GDM1 (cell line): ENCODE measurements at regions not wholly inside any gene's neighbourhood (a gene's known extent, or its start where the extent isn't known, plus 50 kb on each side); places are given as distances from the start of the nearest gene placed in this dataset.
A peak's percentile ranks its signal among the peaks of the same experiment; 100 is the strongest.

ENCODE experiments used
- DNase-seq: peaks from one replicate; lab custom pipeline; 2025; lab: John Stamatoyannopoulos, UW

DNA sequence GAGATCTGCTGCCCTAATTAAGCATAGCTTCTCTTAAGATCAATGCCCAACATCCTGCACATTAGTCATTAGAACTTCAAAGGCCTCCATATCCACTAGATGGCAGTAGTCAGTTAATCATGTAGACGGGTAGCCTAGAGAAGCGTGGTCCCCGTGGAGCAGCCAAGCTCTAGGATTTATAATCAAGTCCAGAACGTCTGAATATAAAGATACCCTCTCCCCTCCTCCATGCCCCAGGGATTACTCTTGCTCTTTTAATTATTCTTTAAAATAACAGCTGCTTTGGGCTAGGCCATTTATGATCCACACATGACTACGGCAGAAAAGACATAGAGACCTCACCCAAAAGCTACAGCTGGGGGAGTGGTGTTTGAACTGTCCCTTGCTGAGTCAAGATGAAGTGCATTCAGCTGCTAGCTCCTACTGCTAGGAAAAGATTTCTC, 327.6 kb upstream of the PLET1 start:
- DNase-seq, result peak; percentile 15

DNA sequence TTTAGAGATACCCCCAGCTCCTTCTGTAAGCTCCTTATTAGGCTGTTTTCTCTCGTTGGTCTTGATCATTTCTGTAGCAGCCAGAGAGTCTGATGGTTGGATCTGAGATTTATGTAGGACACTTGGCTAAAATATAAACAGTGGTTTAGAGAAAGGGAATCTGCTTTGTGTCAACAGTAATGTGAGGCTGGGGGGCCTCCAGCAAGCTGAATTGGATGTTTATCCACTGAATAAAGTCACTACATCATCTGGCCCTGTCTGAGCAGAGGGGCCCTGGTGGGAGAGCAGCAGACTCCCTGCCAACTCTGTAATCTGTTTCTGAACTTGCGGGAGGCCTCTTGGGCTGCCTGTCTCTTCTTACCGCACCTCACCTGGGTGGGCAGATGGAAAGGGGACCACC, 328.5 kb upstream of the PLET1 start:
- DNase-seq, result no peak

GRCh38 chr11:112590764-112591163, 330.1 kb upstream of the PLET1 start:
- no peak for DNase-seq

DNA sequence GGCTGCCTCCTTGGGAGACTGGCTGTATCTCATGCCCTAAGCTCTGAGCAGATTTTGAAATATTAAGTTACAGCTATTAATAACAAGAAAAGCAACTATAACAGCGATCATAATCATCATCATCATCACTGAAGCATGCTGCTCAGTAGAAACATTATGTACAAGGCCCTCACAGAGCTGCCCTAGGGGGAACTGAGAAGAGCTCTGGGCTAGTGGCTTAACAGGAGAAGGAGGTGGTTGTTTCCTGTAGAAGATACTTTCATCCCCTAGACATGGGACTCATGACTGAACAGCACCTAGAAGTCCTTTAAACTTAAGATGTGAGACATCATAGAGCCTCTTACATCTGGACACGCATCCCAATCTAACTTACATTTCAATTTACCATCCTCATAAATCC, 332.8 kb upstream of the PLET1 start:
- no peak for DNase-seq

DNA sequence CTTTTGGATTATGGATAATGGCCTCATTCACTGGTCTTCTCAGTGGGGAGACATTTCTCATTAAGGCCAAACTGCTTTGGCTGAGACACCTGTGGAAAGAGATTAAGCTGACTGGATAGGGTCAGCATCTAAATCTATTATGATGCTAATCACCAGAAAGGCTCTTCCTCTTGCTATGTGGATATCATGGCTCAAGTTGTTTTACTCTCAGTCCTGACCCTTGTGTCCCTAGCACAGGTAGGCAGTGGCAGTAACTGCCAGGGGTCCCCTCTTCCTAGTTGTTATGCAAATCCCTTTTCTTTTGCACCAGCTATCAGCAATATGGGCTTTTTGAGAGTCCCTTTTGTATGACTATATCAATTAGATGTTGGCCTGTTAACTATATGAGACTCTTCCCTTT, 335.7 kb upstream of the PLET1 start:
- no peak for DNase-seq

DNA sequence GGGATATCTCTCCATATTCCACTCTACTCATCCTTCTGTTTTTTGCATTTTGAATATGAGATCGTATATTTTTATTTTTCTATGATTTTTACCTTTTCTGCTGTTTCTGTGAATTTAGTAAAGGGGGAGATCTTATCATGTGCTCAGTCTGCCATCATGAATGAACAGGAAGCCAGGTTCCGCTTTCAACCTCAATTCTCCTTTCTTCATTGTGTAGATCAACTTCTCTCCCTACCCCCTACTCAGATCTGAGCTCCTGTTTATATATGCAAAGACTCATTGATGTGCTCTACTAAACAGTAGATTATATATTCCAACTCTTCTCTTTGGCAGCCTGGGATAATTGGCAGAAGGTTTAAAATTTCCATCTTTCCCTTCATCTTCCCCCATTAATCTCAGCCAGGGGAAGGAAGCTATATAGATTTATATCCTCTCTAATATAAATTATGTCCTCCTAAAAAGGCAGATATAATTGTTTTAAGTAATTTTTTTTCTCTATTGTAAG, 336.7 kb upstream of the PLET1 start:
- DNase-seq, result no peak

DNA sequence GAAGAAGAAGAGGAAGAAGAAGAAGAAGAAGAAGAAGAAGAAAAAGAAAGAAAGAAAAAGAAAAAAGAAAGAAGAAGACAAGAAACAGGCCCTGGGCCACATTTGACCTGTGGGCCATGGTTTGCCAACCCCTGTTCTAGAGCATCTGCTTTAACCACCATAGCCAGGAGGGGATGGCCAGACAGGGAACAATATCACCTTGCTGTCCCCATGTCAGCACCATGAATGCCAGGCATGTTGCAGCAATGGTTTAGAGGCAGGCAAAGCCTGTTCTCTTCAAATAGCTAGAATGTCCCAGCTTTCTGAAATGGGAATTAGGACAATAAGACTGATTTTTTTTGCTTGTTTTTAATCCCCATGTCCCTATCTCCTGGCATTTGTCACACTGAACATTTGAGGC, 338.6 kb upstream of the PLET1 start:
- DNase-seq, result no peak

GRCh38 chr11:112599856-112600533, 339.3 kb upstream of the PLET1 start:
- DNase-seq, result no peak

GRCh38 chr11:112605093-112605666, 344.5 kb upstream of the PLET1 start:
- DNase-seq, result no peak

- DNase-seq, result no peak
Measured at GRCh38 chr11:112606656-112607055, 346.0 kb upstream of the PLET1 start.

- no peak for DNase-seq
Measured at GRCh38 chr11:112608509-112608908, 347.8 kb upstream of the PLET1 start.

DNA sequence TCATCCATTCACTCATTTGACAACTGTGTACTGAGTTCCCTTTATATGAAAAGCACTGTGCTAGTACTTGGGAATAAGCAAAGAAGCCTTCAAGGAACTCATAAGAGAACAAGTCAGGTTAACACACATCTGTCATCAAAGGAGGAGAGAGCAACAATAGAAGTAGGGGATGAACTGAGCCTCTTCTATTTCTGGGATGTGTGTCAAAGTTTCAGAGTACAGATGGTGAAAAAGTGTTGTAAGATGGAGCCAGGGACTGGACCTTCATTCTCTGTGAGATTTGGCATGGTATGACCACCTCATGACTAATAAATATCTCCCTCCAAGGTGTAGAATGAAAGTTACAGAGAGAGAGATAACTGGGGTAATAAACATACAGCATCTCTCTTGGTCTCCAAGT, 349.8 kb upstream of the PLET1 start:
- no peak for DNase-seq

- no peak for DNase-seq
Measured at GRCh38 chr11:112610996-112611750, 350.0 kb upstream of the NCAM1 start.

GRCh38 chr11:112611771-112612170, 349.4 kb upstream of the NCAM1 start:
- no peak for DNase-seq

DNA sequence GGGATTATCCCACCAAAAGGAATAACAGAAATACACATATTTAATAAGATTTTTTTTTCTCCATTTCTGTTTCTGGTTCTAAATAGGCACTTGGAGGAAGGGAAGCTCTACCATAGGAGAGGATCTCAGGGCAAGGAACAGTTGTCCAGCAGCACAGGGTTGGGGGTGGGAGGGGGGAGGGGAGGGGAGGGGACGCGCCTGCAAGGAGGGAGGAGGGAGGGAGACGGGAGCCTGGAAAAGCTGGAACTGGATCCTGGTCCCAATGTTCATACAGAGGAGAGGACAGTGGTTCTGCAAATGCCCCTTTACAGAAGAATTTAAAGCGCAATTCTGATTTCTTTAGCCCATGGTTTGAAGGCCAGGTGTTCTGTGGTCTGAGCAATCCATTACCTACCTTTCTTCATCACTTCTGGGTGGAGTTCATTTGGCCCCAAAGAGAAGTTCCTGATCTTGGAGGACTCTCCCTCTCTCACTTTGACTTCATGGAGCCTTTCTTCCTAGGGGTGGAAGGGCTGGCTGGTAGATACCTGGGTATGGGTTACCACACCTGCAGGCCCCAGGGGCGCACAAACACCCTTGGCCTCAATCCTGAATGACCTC, 348.9 kb upstream of the NCAM1 start:
- no peak for DNase-seq

DNA sequence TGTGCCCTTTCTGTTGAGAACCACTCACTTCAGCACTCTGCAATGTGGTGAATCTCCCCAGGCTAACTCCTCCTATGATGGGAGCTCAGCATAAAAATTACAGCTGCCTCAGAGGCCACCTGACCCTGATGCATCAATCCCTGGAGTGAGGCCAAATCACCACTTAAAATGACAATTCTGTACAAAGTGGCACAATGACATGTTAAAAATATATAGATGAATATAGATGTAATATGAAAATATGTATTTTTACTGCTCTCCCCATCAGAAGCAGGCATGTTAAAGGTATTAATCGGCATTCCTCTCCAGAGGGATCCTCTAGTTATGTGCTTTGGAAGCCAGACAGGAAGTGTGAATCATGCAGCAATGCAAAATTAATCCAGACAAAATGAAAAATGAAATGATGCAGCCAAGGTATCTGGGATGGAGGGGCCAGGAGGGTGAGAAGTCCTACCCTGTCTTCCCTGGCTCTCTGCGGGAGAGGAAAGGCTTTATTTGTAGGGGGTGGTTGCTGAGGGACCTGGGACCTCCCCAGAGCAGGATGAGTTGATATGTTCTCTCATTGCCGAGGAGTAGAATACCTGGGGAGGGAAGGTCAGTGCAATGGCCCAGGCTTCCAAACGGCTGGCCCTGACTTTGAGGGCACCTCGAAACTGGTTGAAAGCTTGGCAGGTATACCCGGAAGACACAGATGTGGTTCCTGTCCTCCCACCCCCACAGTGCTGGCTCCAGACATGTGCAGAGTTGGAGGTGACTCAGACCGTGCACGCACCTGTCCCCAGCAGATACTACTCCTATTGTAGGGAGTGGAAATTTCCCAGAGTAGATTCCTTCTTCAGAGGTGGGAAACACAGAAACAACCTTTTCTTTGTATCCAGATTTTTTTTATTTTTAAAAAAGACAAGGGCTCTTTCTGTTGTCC, 347.9 kb upstream of the NCAM1 start:
- no peak for DNase-seq

DNA sequence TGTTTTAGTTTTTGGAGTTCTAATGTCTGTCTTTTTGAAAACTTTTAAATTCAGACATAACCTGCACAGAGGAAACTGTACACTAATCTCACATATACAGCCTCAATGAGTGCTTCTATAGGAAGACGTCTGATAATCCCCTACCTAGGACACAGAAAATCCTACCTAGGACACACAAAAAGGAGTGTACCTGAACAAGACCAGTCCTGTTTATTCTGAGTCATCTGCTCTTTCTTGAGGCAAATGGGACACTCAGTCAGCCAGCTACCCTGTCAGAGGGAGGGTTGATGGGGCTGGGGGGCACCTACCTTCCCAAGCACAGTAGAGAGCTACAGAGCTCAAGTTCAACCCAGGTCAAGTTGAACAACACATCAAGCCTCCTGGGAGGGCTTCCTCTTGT, 346.6 kb upstream of the NCAM1 start:
- DNase-seq, result no peak

DNA sequence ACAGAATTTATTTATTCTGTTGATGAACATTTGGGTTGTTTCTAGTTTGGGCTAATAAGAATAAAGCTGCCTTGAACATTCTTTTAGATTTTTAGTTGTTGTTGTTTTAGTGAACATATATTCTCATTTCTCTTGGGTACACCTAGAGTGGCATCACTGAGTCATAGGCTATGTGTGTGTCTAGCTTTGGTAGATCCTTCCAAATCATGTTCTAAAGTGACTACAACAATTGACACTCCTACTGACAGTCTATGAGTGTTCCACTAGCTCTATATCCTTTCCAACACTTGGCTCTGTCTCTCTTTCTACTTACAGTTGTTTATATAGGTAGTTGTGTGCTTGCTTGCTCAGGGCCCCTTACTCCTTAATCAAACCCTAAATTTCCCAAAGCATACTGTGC, 346.0 kb upstream of the NCAM1 start:
- DNase-seq, result no peak

DNA sequence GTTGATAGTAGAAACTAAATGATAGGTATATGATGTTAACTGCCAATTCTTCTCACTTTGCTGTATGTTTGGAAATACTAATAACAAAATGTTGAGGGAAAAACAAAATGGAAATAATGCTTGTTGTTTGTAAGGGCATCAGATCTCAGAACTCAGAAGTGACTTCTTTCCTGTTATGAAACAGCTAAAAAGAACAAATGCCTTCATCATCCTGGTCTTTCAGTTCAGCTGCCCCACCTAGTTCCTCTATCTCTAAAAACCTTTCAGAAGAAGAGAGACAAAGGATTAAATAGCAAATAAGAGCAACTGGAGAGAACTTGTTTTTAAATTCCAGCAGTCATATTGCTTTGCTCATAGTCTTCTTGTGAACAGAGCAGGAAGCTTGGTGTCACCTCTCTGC, 345.3 kb upstream of the NCAM1 start:
- no peak for DNase-seq

- no peak for DNase-seq
Measured at GRCh38 chr11:112616327-112617097, 344.7 kb upstream of the NCAM1 start.

- DNase-seq, result no peak
Measured at GRCh38 chr11:112617098-112617425, 344.2 kb upstream of the NCAM1 start.
